Activated CD4-positive, alpha-beta T cell treated with anti-CD3 and anti-CD28 coated beads, Interleukin-2, amount 10 ng/mL, durations not matched to agents 24 days and 14 days (primary cell): ENCODE measurements at regions not wholly inside any gene's neighbourhood (a gene's known extent, or its start where the extent isn't known, plus 50 kb on each side); places are given as distances from the start of the nearest gene placed in this dataset.

ENCODE experiments used
- DNase-seq: peaks from one replicate; pipeline ENCODE4 v3.0.0; 2022
- H3K27ac Mint-ChIP-seq: one replicate; pipeline ENCODE4 v1.8.0; 2022; ENCODE audit warnings: mild to moderate bottlenecking, mixed read lengths
- H3K27me3 Mint-ChIP-seq: one replicate; pipeline ENCODE4 v1.8.0; 2022; ENCODE audit warnings: mixed read lengths
- H3K36me3 Mint-ChIP-seq: one replicate; pipeline ENCODE4 v1.8.0; 2022; ENCODE audit warnings: low read depth, mild to moderate bottlenecking, mixed read lengths
- H3K4me1 Mint-ChIP-seq: one replicate; pipeline ENCODE4 v1.8.0; 2021; ENCODE audit warnings: mixed read lengths
- H3K4me3 Mint-ChIP-seq: one replicate; pipeline ENCODE4 v1.8.0; 2022; ENCODE audit warnings: mild to moderate bottlenecking, moderate library complexity, mixed read lengths
- H3K9me3 Mint-ChIP-seq: one replicate; pipeline ENCODE4 v1.8.0; 2021; ENCODE audit warnings: mixed read lengths
- intact Hi-C: fragments of 100-400 bp; cut with micrococcal nuclease; formaldehyde crosslinking; loops from one replicate; pipeline ENCODE4 v1.15.1; 2023

DNA sequence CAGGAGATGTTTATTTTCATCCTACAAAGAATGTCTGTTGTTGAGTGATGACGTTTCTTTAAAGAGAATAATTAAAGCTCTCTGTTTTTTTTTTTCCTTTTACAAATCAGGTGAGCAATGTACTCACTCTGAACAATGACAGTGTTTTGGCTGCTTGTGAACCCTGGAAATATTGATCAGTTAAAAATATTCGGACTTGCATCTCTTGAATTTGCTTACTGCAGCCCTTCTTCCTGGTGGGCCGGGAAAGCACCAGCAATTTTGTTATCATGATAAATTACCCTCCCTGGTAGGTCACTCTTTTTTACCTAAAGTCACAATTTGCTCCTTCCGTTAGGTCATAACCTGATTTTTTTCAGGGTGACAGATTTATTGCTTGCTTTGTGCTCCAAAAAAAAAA, 72.3 kb upstream of the NR5A2 start:
- H3K4me3 Mint-ChIP-seq = no peak overlapping the region
- H3K27ac Mint-ChIP-seq = no peak overlapping the region
- intact Hi-C loops = no loop called here
- H3K4me1 Mint-ChIP-seq = no peaks in the 10 kb centered on the region
- peaks cover 28% of the 10 kb centered on the region for H3K27me3 Mint-ChIP-seq
- H3K9me3 Mint-ChIP-seq = no peaks in the 10 kb centered on the region
- no peaks in the 10 kb centered on the region for H3K36me3 Mint-ChIP-seq
- no peak for DNase-seq

DNA sequence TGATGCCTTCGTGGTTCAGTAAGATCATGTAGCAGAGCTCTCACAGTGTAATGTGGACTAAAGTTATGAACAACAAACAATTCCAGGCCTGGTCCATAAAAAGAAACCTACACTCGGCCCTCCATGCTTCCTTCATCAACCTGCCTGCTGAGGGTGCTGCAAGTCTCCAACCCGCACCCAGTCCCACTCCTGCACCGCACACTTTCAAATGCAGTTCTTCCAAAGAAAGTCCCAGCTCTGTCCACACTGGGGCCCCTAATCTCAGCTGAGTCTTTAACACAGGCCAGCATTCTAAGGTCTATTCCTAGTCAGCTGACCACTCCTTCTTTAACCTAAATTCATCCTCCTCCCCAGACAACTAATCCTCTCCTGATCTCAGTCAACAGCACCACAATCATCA, 71.5 kb upstream of the NR5A2 start:
- Mint-ChIP-seq H3K4me1 (no peaks in the 10 kb centered on the region), H3K27me3 (peaks cover 30% of the 10 kb centered on the region), H3K36me3 (no peaks in the 10 kb centered on the region), H3K9me3 (no peaks in the 10 kb centered on the region), H3K4me3 (no peak overlapping the region), H3K27ac (no peak overlapping the region)
- intact Hi-C loops = no loop called here
- DNase-seq = no peak

DNA sequence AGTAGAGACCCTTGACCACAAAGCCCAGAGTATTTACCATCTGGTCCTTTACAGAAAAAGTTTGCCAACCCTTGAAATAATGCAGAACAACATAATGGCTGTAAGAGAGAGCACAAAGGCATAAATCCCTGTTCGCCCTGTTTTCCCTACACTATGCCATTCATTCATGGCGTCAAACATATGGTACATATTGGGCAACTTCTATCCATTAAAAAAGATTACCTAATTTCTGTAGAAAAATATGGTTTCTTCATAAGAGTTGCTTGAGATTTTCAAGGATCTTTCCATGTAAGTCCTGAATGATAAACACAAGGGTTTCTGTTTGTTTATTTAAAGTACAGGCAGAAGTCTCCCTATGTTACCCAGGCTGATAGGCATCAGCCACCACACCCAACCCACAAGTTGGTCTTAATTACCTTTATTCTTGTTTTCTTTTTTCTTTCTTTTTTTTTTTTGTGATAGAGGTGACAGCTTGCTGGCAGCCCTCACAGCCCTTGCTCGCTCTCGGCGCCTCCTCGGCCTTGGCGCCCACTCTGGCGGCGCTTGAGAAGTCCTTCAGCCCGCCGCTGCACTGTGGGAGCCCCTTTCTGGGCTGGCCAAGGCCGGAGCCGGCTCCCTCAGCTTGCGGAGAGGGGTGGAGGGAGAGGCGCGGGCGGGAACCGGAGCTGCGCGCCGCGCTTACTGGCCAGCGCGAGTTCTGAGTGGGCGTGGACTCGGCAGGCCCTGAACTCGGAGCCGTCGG, 68.3 kb upstream of the NR5A2 start:
- H3K4me3 Mint-ChIP-seq = no peak overlapping the region
- no peaks in the 10 kb centered on the region for H3K4me1 Mint-ChIP-seq
- no peaks in the 10 kb centered on the region for H3K9me3 Mint-ChIP-seq
- H3K27ac Mint-ChIP-seq = no peak overlapping the region
- intact Hi-C loops = no loop called here
- H3K27me3 Mint-ChIP-seq = peaks cover 20% of the 10 kb centered on the region
- H3K36me3 Mint-ChIP-seq = no peaks in the 10 kb centered on the region
- DNase-seq = no peak

DNA sequence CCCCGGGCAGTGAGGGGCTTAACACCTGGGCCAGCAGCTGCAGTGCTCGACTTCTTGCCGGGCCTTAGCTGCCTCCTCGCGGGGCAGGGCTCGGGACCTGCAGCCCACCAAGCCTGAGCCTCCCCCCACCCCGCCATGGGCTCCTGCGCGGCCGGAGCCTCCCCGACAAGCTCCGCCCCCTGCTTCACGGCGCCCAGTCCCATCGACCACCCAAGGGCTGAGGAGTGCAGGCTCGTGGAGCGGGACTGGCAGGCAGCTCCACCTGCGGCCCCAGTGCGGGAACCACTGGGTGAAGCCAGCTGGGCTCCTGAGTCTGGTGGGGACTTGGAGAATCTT, 67.8 kb upstream of the NR5A2 start:
- no peaks in the 10 kb centered on the region for H3K9me3 Mint-ChIP-seq
- no peaks in the 10 kb centered on the region for H3K4me1 Mint-ChIP-seq
- no peaks in the 10 kb centered on the region for H3K36me3 Mint-ChIP-seq
- H3K27ac Mint-ChIP-seq = no peak overlapping the region
- no peak for DNase-seq
- peaks cover 15% of the 10 kb centered on the region for H3K27me3 Mint-ChIP-seq
- no peak overlapping the region for H3K4me3 Mint-ChIP-seq
- intact Hi-C loops = no loop called here

DNA sequence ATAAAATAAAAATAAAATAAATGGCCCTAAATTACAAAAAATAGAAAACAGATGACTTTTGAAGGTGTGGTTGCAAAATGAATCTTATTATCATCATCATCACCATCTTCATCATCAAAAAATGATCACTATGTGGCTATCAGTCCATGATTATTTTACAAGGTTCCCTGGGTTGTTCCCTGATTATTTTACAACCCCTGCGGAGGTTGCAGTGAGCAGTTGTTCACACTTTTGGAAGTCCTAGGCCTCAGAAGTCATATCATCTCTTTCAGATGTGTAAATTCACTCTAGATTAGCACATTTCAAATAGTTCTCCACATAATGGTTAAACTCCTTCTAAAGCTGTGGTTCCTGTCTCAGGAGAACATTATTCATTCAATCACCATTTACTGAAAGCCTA, 57.4 kb upstream of the NR5A2 start:
- DNase-seq = no peak
- Mint-ChIP-seq H3K4me1 (no peaks in the 10 kb centered on the region), H3K4me3 (no peak overlapping the region), H3K27ac (no peak overlapping the region), H3K36me3 (no peaks in the 10 kb centered on the region), H3K27me3 (peaks cover 13% of the 10 kb centered on the region), H3K9me3 (no peaks in the 10 kb centered on the region)
- intact Hi-C loops = no loop called here

DNA sequence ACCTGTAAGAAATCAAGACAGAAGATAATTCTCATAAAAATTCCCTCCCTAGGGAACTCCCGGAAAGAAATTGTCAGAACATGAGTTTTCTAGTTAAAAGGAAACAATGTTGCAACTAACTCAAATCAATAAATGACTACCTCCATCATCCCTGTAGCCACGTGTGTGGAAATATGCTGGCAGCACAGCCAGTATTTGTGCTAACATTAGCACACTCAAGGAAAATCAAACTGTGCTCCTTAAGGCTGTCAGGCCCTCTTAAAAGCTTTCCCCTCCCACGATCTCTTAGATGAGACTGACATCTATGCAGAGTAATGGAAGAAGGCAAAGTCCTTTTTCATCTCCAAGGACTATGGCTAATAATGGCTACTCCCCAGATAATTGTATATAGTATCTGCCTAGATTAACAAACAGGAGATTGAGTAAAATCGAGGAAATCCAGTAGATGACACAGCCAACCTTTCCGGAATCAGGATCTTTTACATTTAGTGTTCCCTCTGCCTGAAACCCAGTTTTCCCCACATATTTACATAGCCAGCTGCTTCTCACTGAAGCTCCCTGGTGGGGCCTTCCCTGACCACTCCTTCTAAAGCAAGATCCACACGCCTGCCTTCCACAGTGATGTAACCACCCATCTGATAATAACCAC, 50.9 kb upstream of the NR5A2 start:
- no peaks in the 10 kb centered on the region for H3K36me3 Mint-ChIP-seq
- H3K9me3 Mint-ChIP-seq = no peaks in the 10 kb centered on the region
- H3K4me3 Mint-ChIP-seq = no peak overlapping the region
- intact Hi-C loops = no loop called here
- no peak overlapping the region for H3K27ac Mint-ChIP-seq
- peaks cover 13% of the 10 kb centered on the region for H3K27me3 Mint-ChIP-seq
- no peaks in the 10 kb centered on the region for H3K4me1 Mint-ChIP-seq
- DNase-seq = no peak
